Choroid plexus epithelial cell (primary cell): ENCODE measurements at regions not wholly inside any gene's neighbourhood (a gene's known extent, or its start where the extent isn't known, plus 50 kb on each side); places are given as distances from the start of the nearest gene placed in this dataset.

ENCODE experiments used
- DNase-seq: peaks from one replicate; pipeline ENCODE4 v3.0.0-alpha.2; 2010; ENCODE audit warnings: low read depth
- H3K4me3 ChIP-seq: 2 replicates; pipeline ENCODE4 v1.5.1; 2011; ENCODE audit warnings: low read depth, mild to moderate bottlenecking, control low read depth, low read length, moderate library complexity
- CTCF ChIP-seq: conservative IDR thresholded peaks from 2 replicates; pipeline ENCODE4 v1.5.1; 2011; ENCODE audit warnings: low read depth, mild to moderate bottlenecking, control low read depth, inconsistent platforms, low read length, moderate library complexity

GRCh38 chr7:28290496-28290895 lies 109.9 kb upstream of the JAZF1 start:
- H3K4me3 ChIP-seq, result no peak overlapping the region
- TF ChIP-seq CTCF, result no peak
- no peak for DNase-seq

GRCh38 chr7:28291559-28291958 lies 111.0 kb upstream of the JAZF1 start:
- TF ChIP-seq CTCF, result no peak
- DNase-seq, result no peak
- H3K4me3 ChIP-seq, result no peak overlapping the region

- no peak for DNase-seq
- no peak for TF ChIP-seq CTCF
- no peak overlapping the region for H3K4me3 ChIP-seq
These were observed 112.4 kb upstream of the JAZF1 start for GRCh38 chr7:28292834-28293526.

- no peak for TF ChIP-seq CTCF
- DNase-seq, result no peak
- no peak overlapping the region for H3K4me3 ChIP-seq
These were observed 112.9 kb upstream of the JAZF1 start for GRCh38 chr7:28293527-28293835.

- peak; percentile 74 for TF ChIP-seq CTCF
- no peak overlapping the region for H3K4me3 ChIP-seq
- peak; percentile 57 for DNase-seq
These were observed 115.5 kb upstream of the CREB5 start for GRCh38 chr7:28296571-28297483.

- no peak overlapping the region for H3K4me3 ChIP-seq
- DNase-seq, result no peak
- TF ChIP-seq CTCF, result no peak
These were observed 114.4 kb upstream of the CREB5 start for GRCh38 chr7:28297801-28298459.
